ENCODE measurements at regions not wholly inside any gene's neighbourhood (a gene's known extent, or its start where the extent isn't known, plus 50 kb on each side); places are given as distances from the start of the nearest gene placed in this dataset.

DNA sequence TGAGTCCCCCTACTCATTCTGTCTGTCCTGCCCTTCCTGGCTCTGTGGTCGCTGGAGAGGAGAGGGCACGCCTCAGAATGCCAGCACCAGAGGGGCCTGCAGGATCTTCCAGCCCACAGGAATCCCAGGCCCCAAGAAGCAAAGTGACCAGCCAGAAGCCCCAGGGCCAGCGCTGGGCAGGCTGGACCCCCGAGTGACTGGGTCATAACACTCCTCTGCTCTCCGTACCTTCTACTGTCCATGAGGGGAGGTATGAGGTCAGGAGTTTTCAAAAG lies 102.6 kb upstream of the GPR26 start (continued):
- TF ChIP-seq ZNF184 (CRISPR knock-in tag; IDR thresholded peaks at IDR 0.05) (no peak), ELF4 (CRISPR knock-in tag; IDR thresholded peaks at IDR 0.05) (no peak), STAG1 (CRISPR knock-in tag; IDR thresholded peaks at IDR 0.05; ENCODE audit: borderline replicate concordance) (no peak), GATA2 (CRISPR knock-in tag; IDR thresholded peaks at IDR 0.05) (no peak), ZSCAN32 (CRISPR knock-in tag; IDR thresholded peaks at IDR 0.05) (no peak), EZH2 (IDR thresholded peaks at IDR 0.05; ENCODE audit: borderline replicate concordance, low read depth, low read length) (no peak)

DNA sequence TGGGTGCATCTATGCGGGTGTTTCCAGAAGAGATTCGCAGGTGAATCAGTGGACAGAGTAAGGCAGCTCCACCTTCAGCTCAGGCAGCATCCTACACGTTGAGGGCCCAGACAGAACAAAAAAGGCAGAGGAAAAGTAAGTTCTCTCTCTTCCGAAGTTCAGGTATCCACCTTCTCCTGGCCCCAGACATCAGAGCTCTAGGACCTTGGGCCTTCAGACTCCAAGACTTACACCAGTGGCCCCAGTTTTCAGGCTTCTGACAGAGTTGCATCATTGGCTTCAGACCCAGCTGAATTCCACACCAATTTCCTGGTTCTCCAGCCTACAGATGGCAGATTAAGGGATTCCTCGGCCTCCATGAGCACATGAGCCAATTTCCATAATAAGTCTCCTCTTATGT lies 102.2 kb upstream of the GPR26 start:
- peaks cover 0 to 3% of the 10 kb centered on the region in 2 experiments; a peak in 2 of 5 replicates for H3K4me1 ChIP-seq (replicated peaks in 1 of 2; ENCODE audit: control insufficient read depth in 2 of 2, insufficient read depth in 2 of 2, low read length in 2 of 2)
- TF ChIP-seq, protein P1, sequence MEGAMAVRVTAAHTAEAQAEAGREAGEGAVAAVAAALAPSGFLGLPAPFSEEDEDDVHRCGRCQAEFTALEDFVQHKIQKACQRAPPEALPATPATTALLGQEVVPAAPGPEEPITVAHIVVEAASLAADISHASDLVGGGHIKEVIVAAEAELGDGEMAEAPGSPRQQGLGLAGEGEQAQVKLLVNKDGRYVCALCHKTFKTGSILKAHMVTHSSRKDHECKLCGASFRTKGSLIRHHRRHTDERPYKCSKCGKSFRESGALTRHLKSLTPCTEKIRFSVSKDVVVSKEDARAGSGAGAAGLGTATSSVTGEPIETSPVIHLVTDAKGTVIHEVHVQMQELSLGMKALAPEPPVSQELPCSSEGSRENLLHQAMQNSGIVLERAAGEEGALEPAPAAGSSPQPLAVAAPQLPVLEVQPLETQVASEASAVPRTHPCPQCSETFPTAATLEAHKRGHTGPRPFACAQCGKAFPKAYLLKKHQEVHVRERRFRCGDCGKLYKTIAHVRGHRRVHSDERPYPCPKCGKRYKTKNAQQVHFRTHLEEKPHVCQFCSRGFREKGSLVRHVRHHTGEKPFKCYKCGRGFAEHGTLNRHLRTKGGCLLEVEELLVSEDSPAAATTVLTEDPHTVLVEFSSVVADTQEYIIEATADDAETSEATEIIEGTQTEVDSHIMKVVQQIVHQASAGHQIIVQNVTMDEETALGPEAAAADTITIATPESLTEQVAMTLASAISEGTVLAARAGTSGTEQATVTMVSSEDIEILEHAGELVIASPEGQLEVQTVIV (CRISPR knock-in tag; IDR thresholded peaks at IDR 0.05; ENCODE audit: borderline replicate concordance): no peak
- no peak for TF ChIP-seq ZFX (CRISPR knock-in tag; IDR thresholded peaks at IDR 0.05)
- TF ChIP-seq, protein P2, sequence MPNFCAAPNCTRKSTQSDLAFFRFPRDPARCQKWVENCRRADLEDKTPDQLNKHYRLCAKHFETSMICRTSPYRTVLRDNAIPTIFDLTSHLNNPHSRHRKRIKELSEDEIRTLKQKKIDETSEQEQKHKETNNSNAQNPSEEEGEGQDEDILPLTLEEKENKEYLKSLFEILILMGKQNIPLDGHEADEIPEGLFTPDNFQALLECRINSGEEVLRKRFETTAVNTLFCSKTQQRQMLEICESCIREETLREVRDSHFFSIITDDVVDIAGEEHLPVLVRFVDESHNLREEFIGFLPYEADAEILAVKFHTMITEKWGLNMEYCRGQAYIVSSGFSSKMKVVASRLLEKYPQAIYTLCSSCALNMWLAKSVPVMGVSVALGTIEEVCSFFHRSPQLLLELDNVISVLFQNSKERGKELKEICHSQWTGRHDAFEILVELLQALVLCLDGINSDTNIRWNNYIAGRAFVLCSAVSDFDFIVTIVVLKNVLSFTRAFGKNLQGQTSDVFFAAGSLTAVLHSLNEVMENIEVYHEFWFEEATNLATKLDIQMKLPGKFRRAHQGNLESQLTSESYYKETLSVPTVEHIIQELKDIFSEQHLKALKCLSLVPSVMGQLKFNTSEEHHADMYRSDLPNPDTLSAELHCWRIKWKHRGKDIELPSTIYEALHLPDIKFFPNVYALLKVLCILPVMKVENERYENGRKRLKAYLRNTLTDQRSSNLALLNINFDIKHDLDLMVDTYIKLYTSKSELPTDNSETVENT (CRISPR knock-in tag; IDR thresholded peaks at IDR 0.05): no peak
- H3K9me3 ChIP-seq (replicated peaks; ENCODE audit: control insufficient read depth, insufficient read depth, low read depth, low read length): no peaks in the 10 kb centered on the region
- no peak for FAIRE-seq
- ChIA-PET CTCF (ENCODE audit: low intra/inter-chr PET ratio) (no interaction called here), POLR2A (no interaction called here)
- no peaks in the 10 kb centered on the region for H4K20me1 ChIP-seq (replicated peaks; ENCODE audit: control insufficient read depth, insufficient read depth, low read length)
- BruUV-seq (replicated peaks): no TSS peak
- no peaks in the 10 kb centered on the region for H3K79me2 ChIP-seq (ENCODE audit: control insufficient read depth, insufficient read depth, low read length)
- no peak for ATAC-seq
- H2AFZ ChIP-seq (ENCODE audit: low read depth, low read length): no peak overlapping the region
- no peaks in the 10 kb centered on the region for H3K36me3 ChIP-seq (ENCODE audit: control insufficient read depth, insufficient read depth, low read length)
- H3K4me2 ChIP-seq (ENCODE audit: insufficient read depth, low read length): no peak overlapping the region
- H3K27me3 ChIP-seq (ENCODE audit: control insufficient read depth in 2 of 2, insufficient read depth in 2 of 2, low read length in 2 of 2): peaks cover 2 to 13% of the 10 kb centered on the region in 2 experiments; a peak in 1 of 5 replicates
- no peak overlapping the region for H3K9ac ChIP-seq (ENCODE audit: insufficient read depth in 1 of 2, low read depth in 2 of 2, low read length in 2 of 2)
- no peak for DNase-seq (ENCODE audit: extremely low read depth in 1 of 4, low spot score in 3 of 4)
- 3% methylated on average over 5 of the region's 5 CpGs for WGBS (ENCODE audit: insufficient coverage, low coverage, missing lambda C conversion rate)
- in situ Hi-C loops (cut with MboI): no loop called here
- no peak overlapping the region for H3K27ac ChIP-seq (ENCODE audit: extremely low read depth, low read depth, low read length)
- no peaks in the 10 kb centered on the region for H3K9me1 ChIP-seq (ENCODE audit: control insufficient read depth, insufficient read depth, low read length)
- intact Hi-C loops (cut with micrococcal nuclease): no loop called here
- no peak overlapping the region for H3K4me3 ChIP-seq
